A549 (cell line): ENCODE measurements at regions not wholly inside any gene's neighbourhood (a gene's known extent, or its start where the extent isn't known, plus 50 kb on each side); places are given as distances from the start of the nearest gene placed in this dataset.

Source experiments
- CBX2 ChIP-seq: fragments of 200-600 bp; sonication (generic); IDR thresholded peaks from 2 replicates; pipeline ENCODE4 v1.6.1; 2016; ENCODE audit warnings: low read depth, mild to moderate bottlenecking, borderline replicate concordance
- CTCF ChIP-seq: fragments of >200 bp; sonication (Bioruptor Twin); formaldehyde crosslinking; IDR thresholded peaks from 3 replicates; pipeline ENCODE4 v1.5.1; 2016
- JUN ChIP-seq, 2 experiments: fragments of >200 bp; sonication (Bioruptor Twin); formaldehyde crosslinking; IDR thresholded peaks; 2 replicates in 1 of 2; 3 replicates in 1 of 2; pipeline ENCODE4 v1.6.1; 2016 to 2017
- MAZ ChIP-seq: fragments of 150-350 bp; IDR thresholded peaks from 2 replicates; pipeline ENCODE4 v1.6.1; 2014; ENCODE audit warnings: antibody characterized with exemption, low read depth, low read length, borderline replicate concordance
- POLR2A ChIP-seq: IDR thresholded peaks from 2 replicates; pipeline ENCODE4 v1.6.1; 2012; ENCODE audit warnings: mild to moderate bottlenecking, low read length
- RFX5 ChIP-seq: fragments of 450-650 bp; IDR thresholded peaks from 2 replicates; pipeline ENCODE4 v1.7.1; 2014; ENCODE audit warnings: antibody characterized with exemption, mild to moderate bottlenecking, moderate library complexity
- USF2 ChIP-seq: fragments of 450-650 bp; IDR thresholded peaks from 2 replicates; pipeline ENCODE4 v1.6.1; 2014; ENCODE audit warnings: antibody characterized with exemption

GRCh38 chr2:144776766-144777165, 256.8 kb upstream of the ZEB2 start:
- TF ChIP-seq MAZ = no peak
- TF ChIP-seq RFX5 = no peak
- TF ChIP-seq CTCF = no peak
- no peak for TF ChIP-seq POLR2A
- no peak for TF ChIP-seq CBX2
- no peak for TF ChIP-seq USF2
- no peak for TF ChIP-seq JUN (IDR thresholded peaks at IDR 0.05)
